GM19438 (cell line): ENCODE measurements at regions not wholly inside any gene's neighbourhood (a gene's known extent, or its start where the extent isn't known, plus 50 kb on each side); places are given as distances from the start of the nearest gene placed in this dataset.
"Not testable (repeated sequence)": the region's sequence is repeated elsewhere in the genome, so short reads cannot be mapped to it uniquely, and the experiment has no call there.

ENCODE experiments used
- ATAC-seq: cut with Tn5 transposase; IDR thresholded peaks from one replicate; pipeline ENCODE4 v1.9.1; 2021; ENCODE audit warnings: low read depth; ENCODE audit not compliant: unreplicated experiment

DNA sequence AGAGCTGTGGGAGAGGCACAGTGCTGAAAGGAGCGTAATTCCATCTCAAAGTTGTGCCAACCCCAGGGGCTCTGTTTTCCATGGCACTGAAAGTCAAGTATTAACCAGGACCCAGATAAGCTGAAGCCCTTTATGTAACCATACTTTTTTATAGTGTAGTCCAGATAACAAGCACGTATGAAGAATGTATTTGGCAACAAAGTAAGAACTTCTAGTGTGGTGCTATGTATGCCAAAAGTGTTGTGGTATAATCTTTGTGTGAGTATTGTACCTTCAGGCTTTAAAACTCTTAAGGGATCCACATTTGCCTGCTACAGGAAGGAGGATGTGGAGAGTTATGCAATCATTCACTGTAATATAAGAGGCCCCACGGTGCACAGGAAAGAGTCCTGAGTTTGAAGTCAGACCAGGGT lies 129.4 kb downstream of the IBTK start:
- no peak for ATAC-seq

DNA sequence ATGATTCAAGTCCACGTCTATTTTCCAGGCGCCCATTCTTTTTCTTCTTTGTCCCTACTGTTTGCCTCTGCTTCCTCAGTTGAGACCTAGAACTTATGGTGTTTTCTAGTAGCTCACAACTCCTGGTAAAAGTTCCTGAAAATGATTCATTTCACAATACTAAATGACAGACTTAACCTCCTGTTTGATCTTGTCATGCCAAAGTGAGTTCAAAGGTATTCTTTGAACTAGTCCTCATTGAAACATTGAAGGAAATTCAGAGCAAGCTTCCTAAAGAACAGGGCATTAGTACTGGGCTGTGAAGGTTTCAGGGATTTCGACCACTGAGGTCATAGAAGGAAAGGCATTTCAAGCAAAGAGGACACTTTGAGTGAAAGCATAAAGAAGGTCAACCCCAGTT lies 132.8 kb downstream of the IBTK start:
- no peak for ATAC-seq

DNA sequence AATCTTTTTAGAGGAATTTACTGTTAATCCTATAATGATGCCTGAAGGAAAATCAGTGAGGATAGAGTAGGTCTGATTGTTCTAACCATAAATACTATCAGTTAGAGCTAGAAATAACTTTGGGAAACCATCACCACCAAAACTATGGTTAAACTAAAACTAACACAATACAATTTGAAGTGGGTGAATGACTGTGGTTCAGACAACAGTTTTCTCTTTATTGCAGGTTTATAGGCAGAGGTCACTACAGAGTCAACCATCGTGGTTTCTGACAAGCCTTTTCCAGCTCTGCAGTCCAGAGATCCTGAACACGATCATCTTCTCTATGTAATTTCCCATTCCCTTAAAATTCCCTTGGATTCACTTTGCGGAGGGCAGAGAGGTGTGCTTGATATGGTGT lies 134.3 kb downstream of the IBTK start:
- ATAC-seq: no peak

DNA sequence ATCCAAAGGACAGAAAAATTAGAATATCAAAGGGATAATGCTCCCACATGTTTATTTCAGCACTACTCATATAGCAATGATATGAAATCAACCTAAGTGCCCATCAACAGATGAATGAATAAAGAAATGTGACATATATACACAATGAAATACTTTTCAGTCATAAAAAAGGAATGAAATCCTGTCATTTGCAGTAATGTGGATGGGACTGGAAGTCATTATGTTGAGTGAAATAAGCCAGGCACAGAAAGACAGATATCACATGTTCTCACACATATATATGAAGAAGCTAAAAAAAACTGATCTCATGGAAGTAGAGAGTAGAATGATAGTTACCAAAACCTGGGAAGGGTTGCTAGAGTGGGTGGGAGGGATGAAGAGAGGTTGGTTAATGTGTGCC lies 135.7 kb downstream of the IBTK start:
- ATAC-seq: no peak

DNA sequence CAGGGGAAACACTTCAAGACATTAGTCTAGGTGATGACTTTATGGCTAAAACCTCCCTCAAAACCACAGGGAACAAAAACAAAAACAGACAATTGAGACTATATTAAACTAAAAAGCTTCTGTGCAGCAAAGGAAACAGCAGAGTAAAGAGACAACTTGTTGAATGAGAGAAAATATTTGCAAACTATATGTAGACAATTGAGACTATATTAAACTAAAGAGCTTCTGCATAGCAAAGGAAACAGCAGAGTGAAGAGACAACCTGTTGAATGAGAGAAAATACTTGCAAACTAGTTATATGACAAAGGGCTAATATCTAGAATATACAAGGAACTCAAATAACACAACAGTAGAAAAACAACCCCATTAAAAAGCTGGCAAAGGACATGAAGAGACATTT lies 136.4 kb downstream of the IBTK start:
- no peak for ATAC-seq

DNA sequence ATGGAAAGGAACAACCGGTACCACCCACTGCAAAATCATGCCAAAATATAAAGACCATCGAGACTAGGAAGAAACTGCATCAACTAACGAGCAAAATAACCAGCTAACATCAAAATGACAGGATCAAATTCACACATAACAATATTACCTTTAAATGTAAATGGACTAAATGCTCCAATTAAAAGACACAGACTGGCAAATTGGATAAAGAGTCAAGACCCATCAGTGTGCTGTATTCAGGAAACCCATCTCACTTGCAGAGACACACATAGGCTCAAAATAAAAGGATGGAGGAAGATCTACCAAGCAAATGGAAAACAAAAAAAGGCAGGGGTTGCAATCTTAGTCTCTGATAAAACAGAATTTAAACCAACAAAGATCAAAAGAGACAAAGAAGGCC lies 144.4 kb downstream of the IBTK start:
- ATAC-seq: not testable (repeated sequence)

DNA sequence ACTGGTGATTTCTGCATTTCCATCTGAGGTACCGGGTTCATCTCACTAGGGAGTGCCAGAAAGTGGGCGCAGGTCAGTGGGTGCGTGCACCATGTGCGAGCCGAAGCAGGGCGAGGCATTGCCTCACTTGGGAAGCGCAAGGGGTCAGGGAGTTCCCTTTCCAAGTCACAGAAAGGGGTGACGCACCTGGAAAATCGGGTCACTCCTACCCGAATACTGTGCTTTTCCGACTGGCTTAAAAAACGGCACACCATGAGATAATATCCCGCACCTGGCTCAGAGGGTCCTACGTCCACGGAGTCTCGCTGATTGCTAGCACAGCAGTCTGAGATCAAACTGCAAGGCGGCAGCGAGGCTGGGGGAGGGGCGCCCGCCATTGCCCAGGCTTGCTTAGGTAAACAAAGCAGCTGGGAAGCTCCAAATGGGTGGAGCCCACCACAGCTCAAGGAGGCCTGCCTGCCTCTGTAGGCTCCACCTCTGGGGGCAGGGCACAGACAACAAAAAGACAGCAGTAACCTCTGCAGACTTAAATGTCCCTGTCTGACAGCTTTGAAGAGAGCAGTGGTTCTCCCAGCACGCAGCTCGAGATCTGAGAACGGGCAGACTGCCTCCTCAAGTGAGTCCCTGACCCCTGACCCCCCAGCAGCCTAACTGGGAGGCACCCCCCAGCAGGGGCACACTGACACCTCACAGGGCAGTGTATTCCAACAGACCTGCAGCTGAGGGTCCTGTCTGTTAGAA lies 146.0 kb downstream of the IBTK start:
- not testable (repeated sequence) for ATAC-seq

DNA sequence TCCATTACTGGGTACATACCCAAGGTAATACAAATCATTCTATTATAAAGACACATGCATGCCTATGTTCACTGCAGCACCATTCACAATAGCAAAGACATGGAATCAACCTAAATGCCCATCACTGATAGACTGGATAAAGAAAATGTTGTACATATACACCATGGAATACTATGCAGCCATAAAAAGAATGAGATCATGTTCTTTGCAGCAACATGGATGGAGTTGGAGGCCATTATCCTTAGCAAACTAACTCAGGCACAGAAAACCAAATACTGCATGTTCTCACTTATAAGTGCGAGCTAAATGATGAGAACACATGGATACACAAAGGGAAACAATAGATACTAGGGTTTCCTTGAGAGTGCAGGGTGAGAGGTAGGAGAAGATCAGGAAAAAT lies 146.8 kb downstream of the IBTK start:
- not testable (repeated sequence) for ATAC-seq

DNA sequence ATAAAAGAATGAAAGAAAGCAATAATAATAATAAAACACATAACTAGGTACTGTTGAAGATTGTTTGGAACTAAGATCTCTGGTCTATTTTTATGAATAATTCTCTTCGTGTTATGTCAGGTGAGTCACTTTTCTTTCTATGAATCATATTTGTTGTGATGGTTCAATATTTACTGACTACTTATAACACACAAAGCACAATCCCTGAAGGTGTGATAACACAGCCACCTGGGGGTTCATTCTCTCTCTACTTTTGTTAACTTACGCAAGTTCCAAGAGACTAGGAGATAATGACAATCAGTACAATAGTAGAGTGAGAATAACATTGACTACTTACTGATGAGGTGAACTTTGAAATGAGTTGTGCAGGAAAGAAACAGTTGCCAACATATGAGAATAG lies 149.9 kb downstream of the IBTK start:
- no peak for ATAC-seq

DNA sequence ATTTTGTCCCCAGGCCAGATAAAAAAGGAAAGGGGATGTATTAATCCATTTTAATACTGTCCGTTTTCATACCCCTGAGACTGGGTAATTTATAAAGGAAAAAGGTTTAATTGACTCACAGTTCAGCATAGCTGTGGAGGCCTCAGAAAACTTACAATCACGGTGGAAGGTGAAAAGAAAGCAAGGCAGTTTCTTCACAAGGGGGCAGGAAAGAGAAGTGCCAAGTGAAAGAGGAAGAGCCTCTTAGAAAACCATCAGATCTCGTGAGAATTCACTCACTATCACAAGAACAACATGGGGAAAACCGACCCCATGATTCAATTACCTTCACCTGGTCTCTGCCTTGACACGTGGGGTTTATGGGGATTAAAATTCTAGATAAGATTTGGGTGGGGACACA lies 152.5 kb downstream of the IBTK start:
- ATAC-seq: no peak

DNA sequence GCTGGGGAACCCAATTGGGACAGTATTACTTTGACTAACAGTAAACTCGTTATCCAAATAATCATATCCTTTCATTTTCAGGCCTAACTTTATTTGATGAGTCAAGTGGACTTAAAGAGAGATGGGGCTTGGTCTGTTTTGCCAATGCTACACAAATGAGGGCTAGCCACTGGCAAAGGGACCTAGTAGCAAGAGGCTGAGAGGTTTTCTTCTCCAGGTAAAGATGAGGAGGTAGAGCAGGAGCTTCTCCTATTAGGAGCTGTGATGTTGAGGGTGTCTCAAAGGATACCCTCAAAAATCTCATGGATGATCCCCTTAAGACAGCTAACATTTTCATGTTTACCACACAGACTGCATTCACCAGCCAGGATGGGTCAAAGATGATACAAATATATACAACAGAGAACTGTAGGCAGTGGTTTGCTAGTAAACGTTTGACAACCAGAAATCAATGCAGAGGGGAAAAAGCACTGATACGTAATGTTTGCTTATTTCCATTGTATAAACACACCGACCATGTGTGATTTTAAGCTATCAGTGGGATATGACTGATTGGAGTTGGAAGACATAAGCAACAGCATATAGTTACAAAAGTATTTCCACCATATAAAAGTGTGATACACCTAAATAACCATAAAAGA lies 153.3 kb downstream of the IBTK start:
- ATAC-seq: no peak

DNA sequence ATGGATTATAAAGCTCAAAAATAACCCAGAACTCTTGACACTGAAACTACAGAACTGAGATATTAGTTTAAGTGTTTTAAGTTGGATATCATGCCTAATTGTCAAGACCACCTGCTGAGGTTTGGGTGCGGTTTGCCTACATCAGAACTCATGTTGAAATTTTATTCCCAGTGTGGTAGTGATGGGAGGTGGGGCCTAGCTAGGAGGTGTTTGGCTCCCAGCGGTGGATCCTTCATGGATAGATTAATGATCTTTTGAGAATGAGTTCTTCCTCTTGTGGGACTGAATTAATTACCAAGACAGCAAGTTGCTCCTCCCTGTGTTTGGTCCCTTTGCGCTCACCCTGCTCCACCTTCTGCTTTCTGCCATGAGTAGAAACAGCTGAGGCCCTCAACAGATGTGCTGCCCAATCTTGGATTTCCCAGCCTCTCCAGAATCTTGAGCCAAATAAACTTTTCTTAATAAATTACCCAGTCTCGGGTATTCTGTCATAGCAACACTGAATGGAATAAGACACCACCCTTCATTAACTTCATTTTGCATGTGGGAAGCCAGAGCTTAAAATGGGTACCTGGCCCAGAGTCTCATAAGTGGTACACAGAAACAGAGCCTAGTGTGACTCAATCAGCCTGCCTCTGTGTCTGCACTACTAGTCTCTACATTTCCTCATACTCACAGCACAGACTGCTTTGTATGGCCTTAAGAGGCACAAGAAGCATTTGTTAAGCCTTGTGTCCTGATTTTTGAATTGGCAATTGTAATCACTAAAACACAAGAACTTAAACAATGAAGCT lies 158.4 kb downstream of the IBTK start:
- no peak for ATAC-seq

DNA sequence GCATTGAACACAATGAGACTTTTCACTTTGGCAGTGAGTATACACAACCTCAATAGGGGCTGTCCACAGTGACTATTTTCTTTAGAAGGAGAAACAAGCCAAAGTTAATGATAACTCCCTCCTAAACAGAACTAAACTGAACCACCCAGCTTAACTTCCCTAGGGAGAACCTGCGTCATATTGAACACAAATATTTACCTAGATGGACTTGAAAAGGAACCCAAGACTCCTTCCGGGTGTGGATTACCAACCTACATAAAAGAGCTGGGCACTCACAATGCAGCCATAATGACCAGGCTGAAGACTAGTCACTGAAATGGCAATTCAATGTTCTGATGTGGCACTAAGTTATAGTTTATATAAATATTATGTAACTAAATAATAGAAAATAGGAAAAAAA lies 160.6 kb downstream of the IBTK start:
- ATAC-seq: no peak

DNA sequence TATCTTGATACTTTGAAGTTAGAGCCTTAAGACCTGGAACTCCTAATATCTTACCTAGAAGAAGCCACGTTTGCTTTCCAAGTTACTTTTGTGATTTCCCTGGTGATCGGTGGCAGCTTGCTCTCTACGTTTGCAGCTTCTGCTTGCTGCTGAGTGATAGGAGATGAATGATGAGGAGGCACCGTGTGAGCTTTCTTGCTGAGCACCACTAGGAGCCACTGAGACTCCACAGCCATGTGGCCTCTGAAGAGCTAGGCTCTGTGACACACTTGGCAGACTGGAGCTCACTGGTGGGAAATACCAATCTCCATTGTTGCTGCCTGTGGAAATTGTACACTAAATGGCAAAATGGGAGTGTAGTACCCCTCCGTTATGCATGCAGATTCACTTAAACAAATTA lies 161.8 kb downstream of the IBTK start:
- ATAC-seq: no peak

DNA sequence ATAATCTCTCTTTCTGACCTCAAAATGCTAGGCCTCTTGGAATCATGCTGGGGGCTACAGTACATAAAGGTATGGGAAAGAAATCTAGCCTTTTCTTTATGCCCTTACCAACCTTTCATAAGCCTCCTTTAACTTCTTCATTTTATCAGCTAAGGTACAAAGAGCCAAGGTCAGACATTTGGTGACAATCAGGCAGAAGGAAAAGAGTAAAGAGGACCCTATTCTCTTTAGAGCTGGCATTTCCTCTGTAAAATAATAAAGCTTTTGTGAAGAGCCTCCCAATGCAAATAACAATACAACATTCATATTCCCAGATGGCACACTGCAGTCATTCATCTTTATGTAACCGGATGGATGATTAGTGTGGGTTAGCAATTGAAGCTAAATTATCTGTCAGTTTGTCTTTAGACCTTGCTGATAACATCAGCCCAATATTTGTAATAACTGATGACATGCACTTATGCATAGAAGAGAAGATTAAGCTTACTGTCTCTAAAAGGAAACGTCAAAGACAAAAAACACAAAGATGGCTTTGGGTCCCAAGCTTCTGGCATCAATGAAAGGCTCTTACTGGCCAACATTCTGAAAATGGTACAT lies 163.1 kb downstream of the IBTK start:
- no peak for ATAC-seq

DNA sequence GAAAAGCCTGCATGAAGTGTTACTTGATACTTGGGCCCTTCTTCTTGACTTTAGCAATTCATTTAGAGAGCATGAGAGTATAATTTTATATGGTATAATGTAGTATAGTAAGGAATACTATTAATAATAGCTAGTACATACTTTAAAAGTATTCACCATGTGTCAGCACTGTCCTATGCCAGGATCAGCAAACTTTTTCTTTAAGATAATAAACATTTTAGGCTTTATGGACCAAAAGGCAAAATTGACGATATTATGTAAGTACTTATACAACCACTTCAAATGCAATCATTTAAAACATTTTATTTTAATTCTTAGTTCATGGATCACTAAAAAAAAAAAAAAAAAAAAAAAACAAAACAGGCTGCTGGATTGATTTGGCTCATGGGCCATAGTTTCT lies 163.9 kb downstream of the IBTK start:
- no peak for ATAC-seq

DNA sequence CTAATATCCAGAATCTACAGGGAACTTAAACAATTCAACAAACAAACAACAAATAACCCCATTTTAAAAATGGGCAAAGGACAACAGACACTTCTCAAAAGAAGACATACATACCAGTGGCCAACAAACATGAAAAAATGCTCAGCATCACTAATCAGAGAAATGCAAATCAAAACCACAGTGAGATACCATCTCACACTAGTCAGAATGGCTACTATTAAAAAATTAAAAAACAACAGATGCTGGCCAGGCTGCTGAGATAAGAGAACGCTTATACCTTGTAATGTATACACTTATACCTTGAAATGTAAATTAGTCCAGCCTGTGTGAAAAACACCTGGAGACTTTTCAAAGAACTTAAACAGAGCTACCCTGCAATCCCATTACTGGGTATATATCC lies 166.8 kb downstream of the IBTK start:
- ATAC-seq: no peak

DNA sequence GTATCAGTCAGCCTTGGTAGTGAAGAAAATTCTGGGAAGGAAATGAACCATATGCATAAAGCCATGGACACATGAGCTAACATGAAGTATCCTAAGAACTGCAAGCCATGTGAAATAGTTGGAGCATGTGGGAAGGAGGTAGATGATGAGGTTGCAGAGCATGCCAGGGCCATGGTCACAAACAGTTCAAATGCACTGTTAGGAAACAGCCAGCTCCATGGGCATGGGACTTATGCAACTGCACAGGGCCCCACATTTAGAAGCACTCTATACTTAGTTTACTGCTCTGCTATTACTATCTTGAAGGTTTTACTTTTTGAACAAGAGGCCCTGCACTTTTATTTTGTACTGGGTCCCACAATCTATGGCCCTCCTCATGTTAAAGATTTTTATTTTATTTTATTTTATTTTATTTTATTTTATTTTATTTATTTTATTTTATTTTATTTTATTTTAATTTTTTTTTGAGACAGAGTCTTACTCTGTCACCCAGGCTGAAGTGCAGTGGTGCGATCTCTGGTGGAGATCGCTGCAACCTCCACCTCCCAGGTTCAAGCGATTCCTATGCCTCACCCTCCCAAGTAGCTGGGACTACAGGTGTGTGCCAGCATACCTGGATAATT lies 169.1 kb downstream of the IBTK start:
- no peak for ATAC-seq

DNA sequence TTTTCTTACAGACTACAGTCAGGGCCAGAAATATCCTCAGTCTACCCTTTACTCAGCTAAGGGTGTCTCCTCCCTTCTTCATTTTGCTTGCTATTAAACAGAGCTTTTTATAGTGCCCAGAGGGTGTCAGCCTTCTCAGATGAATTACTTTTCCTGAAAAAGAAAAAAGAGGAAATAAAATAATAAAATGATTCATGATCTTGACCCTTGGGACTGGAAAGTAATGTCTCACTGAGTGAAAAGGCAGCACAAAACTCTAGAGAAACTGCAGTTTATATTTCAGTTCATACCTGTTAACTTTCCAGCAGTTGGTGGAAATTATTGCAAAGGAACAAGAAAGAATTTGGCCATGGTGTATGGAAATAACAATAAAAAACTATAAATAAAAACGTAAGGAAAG lies 170.6 kb downstream of the IBTK start:
- no peak for ATAC-seq

DNA sequence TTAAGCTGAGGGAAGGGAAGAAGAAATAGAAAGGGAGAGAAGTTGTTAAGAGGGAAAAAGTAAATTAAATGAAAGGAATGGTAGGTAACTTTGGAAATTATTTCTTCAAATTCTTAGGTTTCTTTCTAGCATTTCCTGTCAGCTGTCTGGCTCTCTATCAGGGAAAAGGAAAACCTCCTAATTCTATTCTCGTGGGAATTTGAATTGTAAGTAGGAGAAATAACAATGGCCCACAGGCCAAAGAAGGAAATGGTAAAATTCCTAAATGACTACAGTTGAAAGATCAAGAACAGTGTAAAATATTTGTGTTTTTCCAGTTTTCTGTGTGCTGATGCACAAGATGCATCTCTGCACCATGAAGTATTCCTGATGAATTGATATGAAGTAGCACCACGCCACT lies 173.0 kb downstream of the IBTK start:
- ATAC-seq: no peak

DNA sequence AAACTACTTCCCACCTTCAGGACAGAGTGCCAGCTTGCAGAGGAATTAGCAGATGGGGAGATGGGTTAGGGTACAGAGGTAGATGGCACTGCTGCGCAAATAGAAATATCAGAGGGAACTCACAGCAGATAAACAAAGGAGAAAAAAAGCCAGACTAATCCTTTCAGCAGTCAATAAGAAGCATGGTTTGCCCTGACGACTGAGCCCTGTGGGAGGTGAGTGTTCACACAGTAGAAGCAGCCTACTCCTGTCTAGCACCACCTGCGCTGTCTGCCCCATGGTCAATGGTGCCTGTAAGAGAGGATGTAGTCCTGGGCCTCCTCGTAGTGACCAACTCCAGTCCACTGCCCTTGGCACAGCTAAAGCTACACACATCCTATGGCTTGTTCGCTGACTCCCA lies 174.1 kb downstream of the IBTK start:
- no peak for ATAC-seq
